ENCODE measurements at regions not wholly inside any gene's neighbourhood (a gene's known extent, or its start where the extent isn't known, plus 50 kb on each side); places are given as distances from the start of the nearest gene placed in this dataset.

DNA sequence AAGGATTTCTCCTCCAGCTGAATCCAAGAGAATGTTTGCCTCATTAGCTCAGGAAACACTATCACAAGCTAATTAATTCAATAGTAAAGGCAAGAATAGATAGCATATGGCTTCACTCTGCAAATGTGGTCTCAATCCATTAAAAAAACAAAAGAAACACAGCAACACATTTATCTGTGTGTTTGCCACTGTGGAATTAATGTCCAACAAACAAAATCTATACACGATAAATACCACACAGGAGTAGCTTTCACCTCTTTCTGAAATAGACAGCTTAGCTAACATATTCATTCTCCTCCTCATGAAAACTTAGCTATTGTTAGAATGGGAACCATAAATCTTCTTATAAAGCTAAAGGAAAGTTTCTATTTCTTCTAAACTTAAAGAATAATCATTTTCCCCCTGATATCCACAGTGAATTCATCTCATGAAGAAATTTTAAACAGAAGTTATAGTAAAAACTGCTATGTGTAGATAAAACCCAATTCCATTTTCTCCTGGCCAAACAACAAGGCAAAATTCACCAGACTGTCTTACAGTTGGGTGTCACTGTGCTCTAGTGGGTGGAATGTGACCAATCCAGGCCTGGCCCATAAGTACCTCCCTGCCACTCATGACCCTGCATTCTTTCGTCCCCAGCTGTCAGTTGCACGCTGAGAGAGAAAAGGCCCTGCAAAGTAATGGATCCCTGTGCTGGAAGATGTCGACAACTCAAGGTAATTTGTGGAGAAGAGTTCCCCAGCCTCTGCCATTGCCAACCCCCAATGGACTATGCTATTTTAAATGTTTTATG lies 92.9 kb upstream of the NRSN1 start:
- TF ChIP-seq, protein P1, sequence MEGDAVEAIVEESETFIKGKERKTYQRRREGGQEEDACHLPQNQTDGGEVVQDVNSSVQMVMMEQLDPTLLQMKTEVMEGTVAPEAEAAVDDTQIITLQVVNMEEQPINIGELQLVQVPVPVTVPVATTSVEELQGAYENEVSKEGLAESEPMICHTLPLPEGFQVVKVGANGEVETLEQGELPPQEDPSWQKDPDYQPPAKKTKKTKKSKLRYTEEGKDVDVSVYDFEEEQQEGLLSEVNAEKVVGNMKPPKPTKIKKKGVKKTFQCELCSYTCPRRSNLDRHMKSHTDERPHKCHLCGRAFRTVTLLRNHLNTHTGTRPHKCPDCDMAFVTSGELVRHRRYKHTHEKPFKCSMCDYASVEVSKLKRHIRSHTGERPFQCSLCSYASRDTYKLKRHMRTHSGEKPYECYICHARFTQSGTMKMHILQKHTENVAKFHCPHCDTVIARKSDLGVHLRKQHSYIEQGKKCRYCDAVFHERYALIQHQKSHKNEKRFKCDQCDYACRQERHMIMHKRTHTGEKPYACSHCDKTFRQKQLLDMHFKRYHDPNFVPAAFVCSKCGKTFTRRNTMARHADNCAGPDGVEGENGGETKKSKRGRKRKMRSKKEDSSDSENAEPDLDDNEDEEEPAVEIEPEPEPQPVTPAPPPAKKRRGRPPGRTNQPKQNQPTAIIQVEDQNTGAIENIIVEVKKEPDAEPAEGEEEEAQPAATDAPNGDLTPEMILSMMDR (IDR thresholded peaks at IDR 0.05): no peak
- TF ChIP-seq POLR2A (IDR thresholded peaks at IDR 0.05) (no peak), POLR2AphosphoS5 (IDR thresholded peaks at IDR 0.05) (no peak)

Measured in transverse colon (tissue), 4 donors.